Iris pigment epithelial cell (primary cell): ENCODE measurements at regions not wholly inside any gene's neighbourhood (a gene's known extent, or its start where the extent isn't known, plus 50 kb on each side); places are given as distances from the start of the nearest gene placed in this dataset.
A peak's percentile ranks its signal among the peaks of the same experiment; 100 is the strongest.

ENCODE experiments used
- DNase-seq: peaks from one replicate; pipeline ENCODE4 v3.0.0-alpha.2; 2011; ENCODE audit warnings: low read depth

DNA sequence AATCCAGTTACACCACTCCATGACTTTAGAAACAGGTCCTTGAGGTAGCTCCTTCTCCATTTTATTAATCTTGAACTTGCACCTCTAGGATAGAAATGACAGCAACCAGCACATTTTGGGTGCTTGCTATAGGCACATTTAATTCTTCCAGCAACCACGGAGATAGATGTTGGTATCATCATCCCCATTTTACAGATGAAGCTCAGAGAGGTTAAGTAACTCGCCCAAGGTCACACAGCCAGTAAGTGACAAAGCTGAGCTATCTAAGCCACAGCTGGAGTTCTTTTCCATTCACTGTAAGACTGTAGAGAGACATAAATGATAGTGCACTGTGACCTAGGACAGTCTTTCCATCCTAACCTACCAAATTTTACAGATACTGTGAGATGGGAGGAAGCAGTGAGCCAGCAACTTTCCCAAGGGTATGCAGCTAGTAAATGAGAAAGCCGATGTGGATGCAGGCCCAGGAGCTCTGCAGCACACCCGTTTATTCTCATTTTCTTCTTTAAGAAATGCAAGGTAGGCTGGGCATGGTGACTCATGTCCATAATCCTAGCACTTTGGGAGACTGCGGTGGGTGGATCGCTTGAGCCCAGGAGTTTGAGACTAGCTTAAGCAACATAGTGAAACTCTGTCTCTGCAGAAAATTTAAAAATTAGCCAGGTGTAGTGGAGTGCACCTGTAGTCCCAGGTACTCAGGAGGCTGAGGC lies 103.2 kb downstream of the TBX5 start:
- DNase-seq = no peak

DNA sequence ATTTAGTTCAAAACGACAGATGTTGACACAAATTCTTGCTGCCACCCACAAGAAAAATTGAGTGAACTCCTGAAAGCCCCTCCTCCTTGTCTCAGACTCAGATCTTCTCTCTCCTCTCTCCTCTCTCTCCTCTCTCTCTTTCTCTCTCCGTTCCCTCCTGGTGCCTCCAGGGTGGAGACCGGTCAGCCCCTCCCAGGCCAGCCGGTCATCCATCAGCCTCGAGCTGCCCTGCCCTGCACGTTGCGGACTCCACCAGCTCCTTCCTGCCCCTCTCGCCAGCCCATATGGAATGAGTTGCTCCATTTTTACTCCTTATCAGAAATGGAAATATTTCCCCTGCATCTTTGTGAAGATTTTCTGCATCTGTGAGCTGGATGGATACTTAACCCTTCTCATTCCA lies 103.8 kb downstream of the TBX5 start:
- no peak for DNase-seq

DNA sequence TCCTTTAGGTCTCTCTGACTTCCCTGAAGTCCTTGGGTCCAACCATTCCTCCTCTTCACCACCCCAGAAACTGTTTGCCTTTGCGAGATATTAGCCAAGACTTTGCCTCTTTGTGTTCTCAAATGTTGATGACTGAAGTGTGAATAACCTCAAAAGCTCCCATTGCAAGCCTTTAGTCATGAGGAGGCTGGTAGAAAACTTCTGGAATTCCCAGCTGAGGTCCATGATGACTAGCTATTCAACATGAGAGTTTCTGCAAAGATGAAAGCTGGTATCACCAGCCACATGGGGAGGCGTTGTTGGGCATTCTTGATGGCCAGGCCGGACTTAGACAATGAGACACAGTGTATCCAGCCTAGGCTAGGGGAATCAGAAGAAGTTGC lies 111.7 kb downstream of the TBX5 start:
- DNase-seq = no peak

DNA sequence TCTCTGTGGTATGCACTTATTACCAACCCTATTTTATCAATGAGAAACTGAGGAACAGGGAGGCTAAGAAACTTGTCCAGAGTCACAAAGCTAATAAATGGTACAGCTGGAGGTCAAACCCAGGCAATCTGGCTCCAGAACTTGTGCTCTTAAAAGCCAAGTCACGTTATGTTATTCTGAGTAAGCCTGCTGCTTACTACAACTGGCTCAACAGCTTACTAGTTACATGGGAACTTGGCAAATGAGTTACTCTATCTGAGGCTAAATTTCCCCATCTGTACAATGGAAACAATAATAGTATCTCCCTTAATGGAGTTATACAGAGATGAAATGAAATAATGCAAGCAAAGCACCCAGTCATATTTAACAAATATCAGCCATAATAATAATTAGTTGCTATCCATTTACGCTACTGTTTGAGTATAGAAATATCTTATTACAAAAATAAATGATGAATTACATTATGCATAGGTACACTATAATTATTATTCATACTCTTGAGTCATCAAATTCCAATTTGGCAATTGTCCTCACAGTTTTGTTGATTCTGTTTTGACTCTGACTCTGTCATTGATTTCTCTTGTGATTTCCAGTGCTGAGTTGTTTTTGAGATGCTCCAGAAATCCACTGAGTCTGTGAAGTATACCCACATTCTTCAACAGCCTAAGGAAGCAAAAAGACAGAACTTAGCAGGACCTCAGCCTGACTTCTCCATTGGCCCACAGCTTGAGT lies 112.2 kb downstream of the TBX5 start:
- no peak for DNase-seq

DNA sequence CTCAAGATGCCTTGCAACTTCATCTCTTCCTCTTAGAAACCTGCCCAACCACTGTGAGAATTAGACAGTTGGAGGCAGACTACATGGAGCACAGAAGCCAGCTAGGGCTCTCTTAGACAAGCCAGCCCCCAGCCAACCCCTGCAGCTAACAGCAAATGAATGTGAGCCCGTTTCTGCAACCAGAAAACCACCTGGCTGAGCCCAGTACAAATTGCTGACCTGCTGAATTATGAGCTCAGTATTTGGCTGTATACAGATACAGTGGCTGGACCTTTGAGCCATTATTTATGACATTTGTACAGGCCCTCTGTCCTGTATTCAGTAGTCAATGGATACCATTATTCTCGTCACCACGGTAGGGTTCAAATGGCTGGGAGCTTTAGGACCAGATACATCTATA lies 112.9 kb downstream of the TBX5 start:
- no peak for DNase-seq

DNA sequence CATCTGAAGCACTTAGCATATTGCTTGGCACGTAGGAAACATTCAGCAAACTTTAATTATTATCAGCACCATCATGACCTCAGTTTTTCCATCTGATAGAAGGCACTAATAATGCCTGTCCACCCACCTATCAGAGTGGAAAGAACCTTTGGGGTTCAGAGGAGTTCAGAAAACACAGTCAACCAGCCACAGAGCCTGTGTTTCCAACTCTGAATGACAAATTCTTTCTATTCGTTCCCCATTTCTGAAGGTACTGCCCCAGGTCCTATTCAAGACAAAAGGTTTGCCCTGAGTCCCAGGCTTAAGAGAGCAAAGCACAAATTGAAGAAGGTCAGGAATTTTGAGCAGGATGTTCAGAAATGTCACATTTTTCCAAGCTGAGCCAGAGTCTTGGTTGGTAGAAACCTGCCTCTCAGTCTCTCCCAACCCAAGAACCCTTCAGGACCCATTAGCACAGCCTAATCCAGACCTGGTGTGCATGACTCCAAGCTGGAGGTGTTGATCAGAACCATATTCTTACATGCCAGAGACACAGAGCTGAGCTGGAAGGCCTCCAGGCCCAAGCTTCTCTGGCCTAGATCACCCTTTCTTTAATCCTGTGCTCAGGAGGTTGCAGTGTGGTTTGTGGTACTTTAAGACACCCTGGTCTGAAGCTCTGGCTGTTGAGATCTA lies 114.4 kb downstream of the TBX5 start:
- no peak for DNase-seq

DNA sequence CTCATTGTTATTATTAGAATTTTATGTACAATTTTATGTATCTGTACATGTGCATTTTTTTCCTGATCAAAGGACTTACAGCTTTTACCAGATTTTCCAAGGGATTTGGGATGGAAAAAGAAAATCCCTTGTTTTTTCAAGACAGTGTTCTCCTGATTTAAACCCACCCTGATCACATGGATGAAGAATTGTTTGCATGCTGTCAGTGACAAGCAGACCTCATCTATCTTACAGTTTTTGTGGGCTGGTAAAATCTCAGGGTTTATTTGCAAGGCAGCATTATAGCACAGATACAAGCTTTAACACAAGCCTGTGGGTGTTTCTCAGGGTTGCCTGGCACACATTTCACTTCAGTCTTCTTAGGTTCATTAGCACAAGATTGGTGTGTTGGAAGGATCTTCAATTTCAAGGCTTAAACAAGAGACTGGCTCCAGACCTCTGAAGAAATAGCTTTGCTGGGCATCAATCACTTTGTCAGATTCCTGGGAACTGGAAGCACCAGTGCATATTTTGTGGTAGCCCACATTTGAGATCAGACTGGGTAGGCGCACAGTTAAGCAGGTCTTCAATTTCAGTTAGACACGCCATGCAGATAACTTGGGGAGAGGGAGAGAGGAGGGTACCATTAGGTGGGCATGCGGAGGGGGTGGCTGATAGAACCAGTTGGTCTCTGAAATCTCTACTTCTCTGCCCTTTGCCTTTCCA lies 118.0 kb downstream of the TBX5 start:
- no peak for DNase-seq

DNA sequence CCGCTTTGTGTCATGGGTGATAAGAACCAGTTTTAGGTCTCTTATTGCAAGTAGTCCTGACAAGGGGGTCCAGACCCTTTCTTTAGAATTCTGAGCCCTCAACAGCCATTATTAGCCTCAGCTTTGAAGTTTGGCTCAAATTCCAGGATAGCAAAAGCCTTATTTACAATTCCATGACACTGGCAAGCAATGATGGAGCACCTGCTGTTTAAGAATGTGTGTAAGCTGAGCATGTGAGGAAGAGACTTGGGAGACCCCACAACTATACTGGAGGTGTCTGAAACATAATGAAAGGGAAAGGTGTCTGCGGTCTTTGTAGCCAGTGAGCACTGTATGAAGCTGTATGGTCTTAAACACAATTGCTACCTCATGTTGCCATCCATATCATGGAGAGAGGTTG lies 119.8 kb downstream of the TBX5 start:
- DNase-seq = no peak

DNA sequence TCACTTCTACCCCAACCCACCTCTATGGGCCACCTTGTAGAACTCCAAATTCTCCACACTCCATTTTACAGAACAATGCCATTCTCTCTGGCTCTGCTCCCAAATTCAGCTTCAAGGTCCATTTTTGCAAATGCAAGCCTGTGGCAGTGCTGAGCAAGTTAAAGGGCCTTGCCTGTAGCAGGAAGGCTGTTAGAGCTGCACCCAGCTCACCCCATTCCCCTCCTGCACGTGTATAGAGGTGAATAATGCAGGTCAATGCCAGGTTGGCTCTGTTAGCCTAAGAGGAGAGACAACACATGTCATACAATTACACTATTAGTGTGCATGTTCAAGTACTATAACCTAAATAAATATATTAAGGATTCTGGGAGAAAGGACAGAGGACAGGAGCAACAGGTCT lies 120.4 kb downstream of the TBX5 start:
- no peak for DNase-seq

DNA sequence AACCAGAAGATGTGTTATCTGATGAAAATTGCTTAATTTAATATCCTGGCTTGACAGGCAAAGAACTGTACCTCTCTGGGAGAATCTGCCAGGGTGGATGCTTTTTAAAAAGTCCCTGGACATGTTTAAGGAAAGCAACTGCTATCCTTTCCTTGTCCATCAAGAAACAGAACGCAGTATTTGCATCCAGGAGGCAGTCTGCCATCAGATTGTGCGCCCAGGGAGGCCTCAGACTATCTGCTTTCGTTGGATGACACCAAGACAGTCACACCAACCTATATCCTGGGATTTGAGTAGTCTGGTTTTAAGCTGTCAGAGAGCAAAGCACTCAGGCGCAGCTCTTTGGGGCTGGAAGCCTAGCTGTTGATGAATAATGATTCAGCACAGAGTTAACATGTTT lies 121.9 kb downstream of the TBX5 start:
- no peak for DNase-seq

DNA sequence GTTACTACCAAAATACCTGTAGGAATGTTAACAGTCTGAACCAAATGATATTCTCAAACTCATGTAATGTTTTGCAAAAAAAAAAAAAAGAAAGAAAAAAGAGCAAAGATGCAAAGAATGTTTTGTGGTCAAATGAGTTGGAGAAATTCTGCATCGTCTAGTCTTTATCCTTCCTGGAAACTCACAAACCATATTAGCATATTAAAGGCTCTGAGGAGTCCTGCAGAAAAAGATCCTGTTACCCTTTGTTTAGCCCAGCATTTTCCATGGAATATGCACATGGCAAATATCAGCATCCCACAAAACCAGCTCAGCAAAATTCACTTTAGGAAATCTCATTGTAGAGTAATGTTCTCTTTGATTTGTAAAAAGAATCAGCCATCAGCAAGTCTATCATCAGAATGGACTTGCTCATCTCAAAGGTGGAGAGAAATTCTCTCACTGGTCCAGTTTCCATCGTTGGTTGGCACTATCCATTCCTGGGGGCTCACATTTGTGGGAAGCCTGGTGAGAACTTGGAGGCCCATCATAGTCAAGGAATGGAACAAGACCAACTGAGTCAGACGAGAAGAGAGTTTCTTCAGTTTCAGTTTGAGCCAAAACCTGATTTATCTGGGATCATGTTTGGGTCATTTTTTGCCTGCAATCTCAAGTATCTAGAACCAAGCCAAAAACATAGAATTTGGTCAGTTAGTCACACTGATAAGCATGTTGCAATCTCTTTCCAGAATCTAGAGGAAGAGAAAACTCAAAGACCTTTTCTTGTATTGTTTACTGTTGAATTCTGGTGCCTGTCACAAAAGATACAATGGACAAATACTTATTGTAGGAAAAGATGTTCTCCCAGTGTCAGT lies 129.8 kb downstream of the TBX5 start:
- DNase-seq = no peak

DNA sequence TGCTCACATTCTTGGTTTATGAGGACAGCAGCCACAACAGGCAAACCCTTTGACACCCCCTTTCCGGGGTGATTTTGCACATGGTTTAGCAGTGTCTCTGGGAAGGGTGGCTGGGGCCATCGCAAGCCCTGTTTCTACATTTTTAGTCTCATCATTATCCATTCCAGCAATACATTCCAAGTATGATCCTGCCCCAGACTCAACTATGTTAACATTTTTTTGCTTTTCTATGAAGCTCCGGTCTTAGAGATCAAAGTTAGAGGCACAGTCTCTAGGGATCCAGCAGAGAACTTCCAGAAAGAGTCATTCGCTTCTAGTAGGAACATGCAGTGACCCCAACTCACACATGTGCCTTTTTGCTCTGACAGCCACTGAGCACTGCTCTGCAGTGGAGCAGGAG lies 130.9 kb downstream of the TBX5 start:
- no peak for DNase-seq

DNA sequence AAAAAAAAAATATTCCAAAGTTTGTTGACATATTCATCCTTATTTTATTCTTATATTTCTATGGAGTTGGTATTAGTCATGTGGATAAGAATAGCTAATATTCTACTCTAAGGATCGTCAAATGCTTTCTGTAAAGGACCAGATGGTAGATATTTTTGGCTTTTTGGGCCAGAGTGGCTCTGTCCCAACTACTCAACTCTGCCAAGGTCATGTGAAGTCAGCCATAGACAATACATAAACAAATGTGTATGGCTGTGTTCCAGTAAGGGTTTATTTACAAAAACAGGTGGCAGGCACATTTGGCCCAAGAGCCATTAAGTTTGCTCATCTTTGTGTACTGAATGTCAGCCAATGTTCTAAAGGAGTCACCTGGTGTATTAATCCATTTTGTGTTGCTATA lies 131.8 kb downstream of the TBX5 start:
- DNase-seq = no peak

DNA sequence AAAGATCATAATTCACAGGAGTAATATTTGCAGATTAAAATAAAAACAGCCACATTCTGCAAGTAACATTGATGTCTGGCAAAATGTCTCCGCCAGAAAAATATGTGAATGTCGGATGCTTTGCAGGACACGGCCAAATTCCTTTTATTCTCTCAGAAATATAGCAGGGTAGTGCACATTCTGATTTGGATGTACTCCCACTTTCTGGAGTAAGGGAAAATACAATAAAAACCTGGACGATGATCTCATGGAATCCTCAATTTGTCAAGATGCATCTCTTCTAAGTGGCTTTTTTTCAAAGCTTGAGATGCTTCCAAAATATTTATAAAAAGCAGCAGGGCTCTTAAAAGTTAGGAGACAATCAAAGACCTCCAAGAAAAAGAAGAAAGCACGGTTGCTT lies 133.3 kb downstream of the TBX5 start:
- no peak for DNase-seq

DNA sequence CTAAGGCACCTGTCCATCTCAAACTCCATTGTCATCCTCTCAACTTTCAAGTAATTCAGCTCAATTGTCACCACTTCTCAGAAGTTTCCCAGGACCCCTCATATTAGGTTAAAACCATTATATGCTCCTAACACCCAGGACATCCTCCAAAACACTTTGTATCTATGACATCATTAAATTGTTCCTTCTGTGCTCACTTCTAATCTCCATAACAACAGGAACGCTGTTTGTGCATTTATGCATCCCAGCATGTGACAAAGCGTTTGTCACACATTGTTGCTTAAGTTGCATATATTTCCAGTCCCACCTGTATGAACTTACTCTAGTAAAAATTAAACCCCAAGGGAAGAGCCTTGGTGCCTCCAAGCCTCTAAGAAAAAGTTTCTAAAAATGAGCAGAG lies 133.9 kb downstream of the TBX5 start:
- no peak for DNase-seq

DNA sequence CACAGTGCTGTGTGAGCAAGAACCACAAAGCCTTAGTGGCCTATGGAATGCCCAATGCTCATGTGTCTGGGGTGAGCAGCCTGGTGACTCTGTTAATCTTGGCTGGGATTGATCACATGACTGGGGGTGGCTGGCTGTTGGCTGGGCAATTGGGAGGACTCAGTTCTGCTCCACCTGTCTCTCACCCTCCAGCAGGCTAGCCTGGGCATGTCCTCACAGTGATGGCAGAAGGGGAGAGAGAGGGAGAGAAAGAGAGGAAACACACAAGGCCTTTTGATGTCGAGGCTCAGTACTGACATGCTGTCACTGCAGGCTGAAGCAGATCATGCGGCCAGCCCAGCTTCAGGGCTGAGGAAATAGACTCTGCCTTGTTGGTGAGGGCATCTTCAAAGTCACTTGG lies 136.8 kb downstream of the TBX5 start:
- no peak for DNase-seq

DNA sequence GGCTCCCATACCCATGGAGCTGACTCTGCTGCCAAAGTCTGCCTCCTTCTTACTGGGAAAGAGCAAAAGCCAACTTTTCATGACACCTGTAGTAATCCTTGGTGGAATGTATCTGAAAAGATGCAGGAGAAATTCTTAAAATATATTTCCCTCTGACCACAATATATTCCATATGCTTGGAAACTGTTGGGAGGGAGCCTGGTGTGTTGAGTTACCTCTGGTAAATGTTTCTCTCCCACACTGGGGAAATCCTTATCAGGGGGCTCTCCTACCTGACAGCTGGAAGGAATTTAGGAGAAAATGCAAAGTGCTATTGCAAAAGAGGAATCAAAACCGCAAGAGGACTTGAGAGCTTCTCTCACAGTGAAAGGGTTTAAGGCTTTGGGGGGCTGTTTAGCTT lies 139.4 kb downstream of the TBX5 start:
- no peak for DNase-seq

DNA sequence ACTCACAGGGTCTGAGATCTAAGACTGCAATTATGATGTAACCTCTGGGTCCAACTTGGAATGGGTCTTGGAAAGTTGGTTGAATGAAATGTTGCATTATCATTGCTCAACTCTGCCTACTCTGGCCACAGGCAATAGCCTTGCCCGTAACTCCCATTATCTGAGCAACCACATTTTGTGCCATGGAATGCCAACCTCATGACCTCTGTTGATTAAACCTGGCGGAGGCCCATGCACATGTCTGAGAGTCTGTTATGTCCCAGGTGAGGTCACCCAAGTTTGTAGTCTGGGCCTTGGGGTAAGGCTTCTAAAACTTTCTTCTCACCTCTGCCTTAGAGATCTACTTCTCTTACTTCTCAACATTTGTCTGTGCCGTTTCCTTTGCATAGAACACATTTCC lies 140.9 kb downstream of the TBX5 start:
- DNase-seq = no peak

DNA sequence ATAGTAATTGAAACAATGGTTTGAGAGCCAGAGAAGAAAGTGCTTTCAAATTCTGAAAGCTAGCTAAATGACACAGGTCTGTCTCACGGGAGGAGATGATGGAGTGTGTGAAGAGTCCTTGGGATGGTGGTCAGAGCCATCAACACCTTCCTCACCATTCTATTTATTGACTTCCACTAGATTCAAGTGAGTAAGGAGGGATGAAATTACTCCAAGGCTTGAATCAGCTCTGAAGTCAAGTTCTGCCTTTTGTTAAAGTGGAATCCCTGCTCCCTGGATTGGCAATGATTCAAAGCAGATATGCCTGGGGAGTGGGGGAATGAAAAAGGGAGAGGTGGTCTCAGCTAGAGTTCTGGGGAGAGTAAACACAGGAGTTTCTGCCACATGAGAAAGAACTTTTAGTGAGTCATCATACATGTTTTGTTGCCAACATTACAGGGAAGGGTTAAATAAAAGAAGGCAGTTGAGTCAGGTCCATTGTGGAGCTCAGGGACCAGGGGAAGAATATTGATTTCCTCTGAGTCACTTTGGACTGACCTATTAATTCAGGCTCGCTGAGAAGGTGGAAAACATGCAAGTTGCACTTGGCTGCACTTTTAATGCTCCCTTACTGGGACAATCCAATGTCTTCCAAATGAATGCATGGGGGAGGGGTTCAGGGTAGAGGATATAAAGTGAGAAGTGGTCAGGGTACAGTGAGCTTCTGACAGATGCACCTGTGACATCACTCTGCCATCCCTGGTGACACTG lies 142.7 kb downstream of the TBX5 start:
- DNase-seq = peak; percentile 21

DNA sequence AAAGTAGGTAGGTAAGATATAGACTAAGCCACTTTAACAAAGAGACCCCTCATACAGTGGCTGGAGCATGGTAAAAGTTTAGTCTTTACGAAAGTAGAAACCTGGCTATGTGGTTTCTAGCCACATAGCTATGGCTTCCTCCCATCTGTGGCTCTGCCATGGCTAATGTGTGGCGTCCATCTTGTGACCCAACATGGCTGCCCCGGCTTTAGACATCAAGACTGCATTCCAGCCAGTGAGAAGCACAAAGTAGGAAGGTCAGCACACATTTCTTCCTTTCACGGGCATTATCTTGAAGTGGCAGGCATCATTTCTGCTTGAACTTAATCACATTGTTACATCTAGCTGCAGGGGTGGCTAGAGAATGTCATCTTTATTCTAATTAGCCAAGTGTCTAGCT lies 148.3 kb downstream of the TBX5 start:
- no peak for DNase-seq

DNA sequence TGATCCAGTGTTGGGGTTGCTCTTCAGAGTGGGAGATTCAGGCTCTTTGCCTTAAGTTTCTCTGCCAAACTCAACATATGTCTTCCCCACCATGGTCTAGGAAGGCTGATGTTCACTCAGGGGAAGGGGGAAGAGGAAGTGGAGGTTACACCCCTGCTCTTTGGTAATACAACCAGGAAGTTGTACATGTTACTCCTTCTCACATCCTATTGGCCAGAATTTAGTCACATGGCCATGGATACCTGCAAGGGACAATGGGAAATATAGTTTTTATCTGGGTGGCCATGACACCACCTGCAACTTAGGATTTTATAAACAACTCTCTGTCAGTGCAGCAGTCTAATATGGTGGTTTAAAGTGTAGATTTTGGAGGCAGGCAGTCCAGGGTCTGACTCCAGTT lies 150.9 kb downstream of the TBX5 start:
- no peak for DNase-seq
